ENCODE measurements at regions not wholly inside any gene's neighbourhood (a gene's known extent, or its start where the extent isn't known, plus 50 kb on each side); places are given as distances from the start of the nearest gene placed in this dataset.

GRCh38 chr5:17434982-17435381, 63.0 kb upstream of the TAF11L2 start:
- TF ChIP-seq, protein P1, sequence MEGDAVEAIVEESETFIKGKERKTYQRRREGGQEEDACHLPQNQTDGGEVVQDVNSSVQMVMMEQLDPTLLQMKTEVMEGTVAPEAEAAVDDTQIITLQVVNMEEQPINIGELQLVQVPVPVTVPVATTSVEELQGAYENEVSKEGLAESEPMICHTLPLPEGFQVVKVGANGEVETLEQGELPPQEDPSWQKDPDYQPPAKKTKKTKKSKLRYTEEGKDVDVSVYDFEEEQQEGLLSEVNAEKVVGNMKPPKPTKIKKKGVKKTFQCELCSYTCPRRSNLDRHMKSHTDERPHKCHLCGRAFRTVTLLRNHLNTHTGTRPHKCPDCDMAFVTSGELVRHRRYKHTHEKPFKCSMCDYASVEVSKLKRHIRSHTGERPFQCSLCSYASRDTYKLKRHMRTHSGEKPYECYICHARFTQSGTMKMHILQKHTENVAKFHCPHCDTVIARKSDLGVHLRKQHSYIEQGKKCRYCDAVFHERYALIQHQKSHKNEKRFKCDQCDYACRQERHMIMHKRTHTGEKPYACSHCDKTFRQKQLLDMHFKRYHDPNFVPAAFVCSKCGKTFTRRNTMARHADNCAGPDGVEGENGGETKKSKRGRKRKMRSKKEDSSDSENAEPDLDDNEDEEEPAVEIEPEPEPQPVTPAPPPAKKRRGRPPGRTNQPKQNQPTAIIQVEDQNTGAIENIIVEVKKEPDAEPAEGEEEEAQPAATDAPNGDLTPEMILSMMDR (IDR thresholded peaks at IDR 0.05) = no peak
- TF ChIP-seq POLR2A (IDR thresholded peaks at IDR 0.05; ENCODE audit: low read depth) (no peak), EP300 (IDR thresholded peaks at IDR 0.05) (no peak)
